ENCODE measurements at regions not wholly inside any gene's neighbourhood (a gene's known extent, or its start where the extent isn't known, plus 50 kb on each side); places are given as distances from the start of the nearest gene placed in this dataset.

DNA sequence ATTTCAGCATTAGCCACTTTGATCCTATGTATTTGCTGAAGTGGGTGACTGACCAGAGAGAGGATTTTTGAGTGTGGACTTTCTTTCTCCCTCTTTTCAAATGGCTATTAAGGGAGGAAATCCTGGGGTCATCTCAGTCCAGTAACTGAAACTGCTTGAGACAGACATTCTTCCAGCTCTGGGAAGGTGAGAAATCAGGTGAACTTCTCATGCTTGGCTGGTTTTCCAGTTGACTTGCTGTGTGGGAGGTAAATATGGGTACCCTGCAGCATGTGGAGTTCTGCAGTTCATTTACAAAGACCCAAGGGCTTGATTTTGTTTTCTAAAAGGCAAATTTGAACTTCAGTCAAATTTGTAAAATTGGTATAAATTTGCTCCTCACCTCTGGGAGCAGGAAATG is 461.1 kb upstream of the TBL1XR1 start:
- TF ChIP-seq, protein P1, sequence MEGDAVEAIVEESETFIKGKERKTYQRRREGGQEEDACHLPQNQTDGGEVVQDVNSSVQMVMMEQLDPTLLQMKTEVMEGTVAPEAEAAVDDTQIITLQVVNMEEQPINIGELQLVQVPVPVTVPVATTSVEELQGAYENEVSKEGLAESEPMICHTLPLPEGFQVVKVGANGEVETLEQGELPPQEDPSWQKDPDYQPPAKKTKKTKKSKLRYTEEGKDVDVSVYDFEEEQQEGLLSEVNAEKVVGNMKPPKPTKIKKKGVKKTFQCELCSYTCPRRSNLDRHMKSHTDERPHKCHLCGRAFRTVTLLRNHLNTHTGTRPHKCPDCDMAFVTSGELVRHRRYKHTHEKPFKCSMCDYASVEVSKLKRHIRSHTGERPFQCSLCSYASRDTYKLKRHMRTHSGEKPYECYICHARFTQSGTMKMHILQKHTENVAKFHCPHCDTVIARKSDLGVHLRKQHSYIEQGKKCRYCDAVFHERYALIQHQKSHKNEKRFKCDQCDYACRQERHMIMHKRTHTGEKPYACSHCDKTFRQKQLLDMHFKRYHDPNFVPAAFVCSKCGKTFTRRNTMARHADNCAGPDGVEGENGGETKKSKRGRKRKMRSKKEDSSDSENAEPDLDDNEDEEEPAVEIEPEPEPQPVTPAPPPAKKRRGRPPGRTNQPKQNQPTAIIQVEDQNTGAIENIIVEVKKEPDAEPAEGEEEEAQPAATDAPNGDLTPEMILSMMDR (IDR thresholded peaks at IDR 0.05) = no peak
- no peak for TF ChIP-seq POLR2A (IDR thresholded peaks at IDR 0.05)

All from testis (tissue), 2 donors.